Spinal cord (tissue), 9 donors: ENCODE measurements at regions not wholly inside any gene's neighbourhood (a gene's known extent, or its start where the extent isn't known, plus 50 kb on each side); places are given as distances from the start of the nearest gene placed in this dataset.
"Not testable (repeated sequence)": the region's sequence is repeated elsewhere in the genome, so short reads cannot be mapped to it uniquely, and the experiment has no call there.

Experiments used
- DNase-seq, 6 donors: peaks; one replicate each; pipeline versions ENCODE4 v3.0.0 to v3.0.0-alpha.2; 2013 to 2015; ENCODE audit warnings: low spot score in 6 of 6, low read depth in 4 of 6
- H3K27ac ChIP-seq: one replicate; pipeline ENCODE4 v1.5.1; 2013; ENCODE audit warnings: low read depth, low read length, control low read depth
- H3K27me3 ChIP-seq: one replicate; pipeline ENCODE4 v1.6.1; 2013; ENCODE audit warnings: low read length; ENCODE audit not compliant: control insufficient read depth, insufficient read depth
- H3K36me3 ChIP-seq: one replicate; pipeline ENCODE4 v1.6.1; 2013; ENCODE audit warnings: low read length; ENCODE audit not compliant: control insufficient read depth, insufficient read depth
- H3K4me1 ChIP-seq: one replicate; pipeline ENCODE4 v1.6.1; 2013; ENCODE audit warnings: low read length; ENCODE audit not compliant: control insufficient read depth, insufficient read depth
- H3K4me3 ChIP-seq: one replicate; pipeline ENCODE4 v1.5.1; 2013; ENCODE audit warnings: low read depth, low read length, control low read depth
- H3K9me3 ChIP-seq: one replicate; pipeline ENCODE4 v1.6.1; 2013; ENCODE audit warnings: low read length; ENCODE audit not compliant: control insufficient read depth, insufficient read depth
- WGBS: methylation state at CpG from one replicate; pipeline ENCODE4 v1.1.5; 2013; ENCODE audit warnings: missing lambda C conversion rate; ENCODE audit not compliant: insufficient coverage; 5-methylcytosine and 5-hydroxymethylcytosine counted together
- donor health status: healthy.

DNA sequence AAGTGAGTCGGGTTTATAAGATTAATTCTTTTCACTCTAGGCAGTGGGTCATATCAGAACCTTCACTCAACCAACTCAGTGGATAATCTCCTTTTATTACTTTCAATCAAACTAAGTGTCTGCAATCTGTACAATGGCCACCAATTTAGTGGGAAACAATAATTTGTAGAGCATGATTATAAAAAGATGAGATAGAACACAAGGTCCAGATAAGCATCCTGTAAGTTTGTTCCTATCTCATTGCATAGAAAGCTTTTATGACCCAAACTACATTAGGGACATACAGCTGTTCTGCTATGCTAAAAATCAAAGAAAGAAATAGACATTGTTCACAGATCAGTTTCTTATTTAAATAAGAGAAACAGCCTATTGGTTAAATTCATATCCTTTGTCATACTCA, 341.4 kb upstream of the PSMD7 start:
- WGBS = no CpG with 5 or more reads among the region's 1 CpG
- H3K4me1 ChIP-seq = no peaks in the 10 kb centered on the region
- H3K27ac ChIP-seq = no peak overlapping the region
- DNase-seq = peak in 1 of 6 donors; percentile 32
- no peaks in the 10 kb centered on the region for H3K36me3 ChIP-seq
- no peak overlapping the region for H3K4me3 ChIP-seq
- H3K27me3 ChIP-seq = peaks cover 3% of the 10 kb centered on the region
- no peaks in the 10 kb centered on the region for H3K9me3 ChIP-seq

DNA sequence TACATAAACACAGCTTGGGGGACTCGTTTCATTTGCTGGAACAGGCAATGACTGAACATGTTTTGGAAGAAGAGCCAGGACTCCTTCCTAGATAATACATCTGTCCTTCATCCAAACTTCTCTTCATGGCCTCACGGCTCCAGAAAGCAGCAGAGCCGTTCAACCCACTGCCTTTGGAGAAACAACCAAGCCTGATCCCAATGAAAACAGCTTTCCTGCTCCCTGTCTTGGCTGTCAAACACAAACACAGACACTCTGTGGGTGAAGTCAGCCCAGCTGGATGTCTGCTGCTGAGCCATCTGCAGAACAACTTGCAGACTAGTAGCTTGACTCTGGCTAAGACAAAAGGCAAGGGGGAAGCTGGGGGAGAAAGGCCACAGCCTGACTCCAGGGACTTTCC, 345.1 kb upstream of the PSMD7 start:
- H3K27ac ChIP-seq = no peak overlapping the region
- H3K4me1 ChIP-seq = no peaks in the 10 kb centered on the region
- DNase-seq = peak in 2 of 6 donors; percentile 38 to 84
- H3K9me3 ChIP-seq = no peaks in the 10 kb centered on the region
- no peak overlapping the region for H3K4me3 ChIP-seq
- H3K36me3 ChIP-seq = no peaks in the 10 kb centered on the region
- peaks cover 3% of the 10 kb centered on the region for H3K27me3 ChIP-seq
- WGBS = 20% methylated on average over 3 of the region's 3 CpGs

DNA sequence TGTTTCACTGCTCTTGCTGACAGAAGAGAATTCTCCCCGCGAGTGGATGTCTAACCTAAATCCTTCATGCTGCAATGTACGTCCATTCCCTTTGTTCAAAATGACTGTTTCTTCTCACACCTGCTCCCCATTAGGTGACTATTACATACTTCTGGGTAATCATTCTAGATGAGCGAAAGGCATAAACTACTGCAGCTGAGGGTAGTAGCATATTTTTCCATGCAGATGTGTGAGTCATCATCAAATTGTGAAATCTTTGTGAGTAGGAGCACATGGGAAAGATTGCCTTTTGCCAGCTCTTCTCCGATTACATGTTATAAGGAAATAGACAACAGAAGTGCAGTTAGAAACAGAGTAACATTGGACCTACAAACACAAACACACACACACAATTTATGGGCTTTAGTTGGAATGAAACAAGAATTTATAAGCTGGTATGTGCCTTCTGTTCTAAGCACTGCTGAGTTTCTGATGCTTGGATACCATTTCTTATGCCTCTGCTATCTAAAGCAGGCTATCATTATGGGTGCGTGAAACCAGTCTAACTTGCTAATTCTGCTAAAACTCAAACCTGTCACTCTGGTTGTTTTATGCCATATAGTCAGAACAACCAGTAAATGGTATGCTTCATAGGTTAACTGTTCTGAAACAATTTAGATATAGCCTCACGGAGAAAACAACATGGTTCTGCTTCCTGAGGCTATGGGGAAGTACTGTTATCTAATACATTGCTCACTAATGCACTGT, 346.9 kb upstream of the PSMD7 start:
- DNase-seq = peak in 1 of 6 donors; percentile 35
- H3K4me1 ChIP-seq = no peaks in the 10 kb centered on the region
- H3K27me3 ChIP-seq = peaks cover 3% of the 10 kb centered on the region
- no peak overlapping the region for H3K27ac ChIP-seq
- WGBS = 75% methylated on average over 2 of the region's 7 CpGs
- no peaks in the 10 kb centered on the region for H3K36me3 ChIP-seq
- H3K9me3 ChIP-seq = no peaks in the 10 kb centered on the region
- no peak overlapping the region for H3K4me3 ChIP-seq

DNA sequence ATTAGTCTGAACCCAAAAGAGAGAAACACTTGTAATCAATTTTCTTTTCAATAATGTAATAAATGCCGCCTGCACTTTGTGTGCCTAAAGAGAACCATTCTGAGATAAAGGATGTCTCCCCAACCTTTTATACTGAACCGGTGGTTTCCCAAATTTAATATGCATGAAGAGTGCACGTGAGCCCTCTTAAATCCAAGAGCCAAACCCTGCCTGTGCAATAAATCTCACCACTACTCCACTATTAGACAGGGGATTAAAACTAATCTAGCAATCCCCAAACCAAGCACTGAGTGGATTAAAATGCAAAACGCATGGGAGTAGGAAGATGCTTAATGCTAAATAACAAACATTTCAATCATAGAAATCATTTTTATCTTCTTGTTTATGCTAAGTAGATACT, 351.0 kb upstream of the PSMD7 start:
- no CpG with 5 or more reads among the region's 4 CpGs for WGBS
- peak in 3 of 6 donors; percentile 21 to 87 (median 23) for DNase-seq
- Histone ChIP-seq H3K36me3 (no peaks in the 10 kb centered on the region), H3K9me3 (no peaks in the 10 kb centered on the region), H3K27me3 (no peaks in the 10 kb centered on the region), H3K4me3 (no peak overlapping the region), H3K27ac (no peak overlapping the region), H3K4me1 (no peaks in the 10 kb centered on the region)

DNA sequence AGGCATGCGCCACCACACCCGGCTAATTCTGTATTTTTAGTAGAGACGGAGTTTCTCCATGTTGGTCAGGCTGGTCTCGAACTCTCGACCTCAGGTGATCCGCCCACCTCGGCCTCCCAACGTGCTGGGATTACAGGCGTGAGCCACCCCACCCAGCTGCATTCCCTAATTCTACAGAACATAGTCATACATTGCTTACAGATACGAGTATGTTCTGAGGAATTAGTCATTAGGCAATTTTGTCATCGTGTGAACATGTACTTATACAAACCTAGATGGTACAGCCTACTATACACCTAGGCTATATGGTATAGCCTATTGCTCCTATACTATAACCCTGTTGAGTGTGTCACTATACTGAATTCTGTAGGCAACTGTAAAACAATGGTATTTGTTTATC, 353.4 kb upstream of the PSMD7 start:
- not testable (repeated sequence) for DNase-seq, H3K4me3 ChIP-seq, H3K4me1 ChIP-seq, H3K9me3 ChIP-seq, H3K36me3 ChIP-seq, H3K27ac ChIP-seq, H3K27me3 ChIP-seq
- no CpG with 5 or more reads among the region's 11 CpGs for WGBS

DNA sequence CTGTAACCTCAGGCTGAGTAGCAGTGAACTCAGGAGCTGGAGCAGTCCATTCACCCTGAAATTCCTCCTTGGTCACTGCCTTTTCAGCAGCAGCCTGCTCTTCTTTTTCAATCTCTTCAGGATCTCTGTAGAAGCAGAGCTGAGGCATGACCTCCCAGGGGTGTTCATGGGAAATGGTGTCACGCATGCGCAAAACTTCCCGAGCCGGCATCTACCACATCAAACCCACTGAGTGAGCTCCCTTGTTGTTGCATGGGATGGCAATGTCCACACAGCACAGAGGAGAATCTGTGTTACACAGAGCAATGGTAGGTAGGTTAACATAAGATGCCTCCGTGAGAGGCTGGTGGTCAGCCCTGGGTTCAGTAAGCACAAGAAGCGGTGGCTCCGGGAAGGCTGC, 355.8 kb upstream of the PSMD7 start:
- H3K9me3 ChIP-seq, H3K27ac ChIP-seq, H3K36me3 ChIP-seq, H3K4me3 ChIP-seq, DNase-seq, H3K27me3 ChIP-seq, H3K4me1 ChIP-seq: not testable (repeated sequence)
- 84% methylated on average over 3 of the region's 7 CpGs for WGBS

DNA sequence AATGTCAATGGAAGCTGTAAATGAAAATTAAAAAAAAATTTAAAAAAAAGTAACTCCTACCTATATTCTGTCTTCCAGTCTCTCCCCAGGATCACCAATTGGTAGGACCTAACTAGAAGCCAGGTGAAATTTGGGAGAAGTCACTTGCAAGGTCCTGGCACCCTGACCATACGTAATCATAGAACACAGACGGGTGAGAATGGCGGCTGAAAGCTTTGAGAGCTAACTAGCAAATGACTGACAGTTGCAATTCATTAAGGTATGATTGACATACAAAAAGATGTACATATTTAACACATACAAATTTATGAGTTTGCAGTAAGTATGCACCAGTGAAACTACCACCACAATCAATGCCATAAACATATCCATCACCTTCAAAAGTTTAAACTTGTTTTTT, 372.7 kb upstream of the PSMD7 start:
- peak in 1 of 6 donors; percentile 46 for DNase-seq

DNA sequence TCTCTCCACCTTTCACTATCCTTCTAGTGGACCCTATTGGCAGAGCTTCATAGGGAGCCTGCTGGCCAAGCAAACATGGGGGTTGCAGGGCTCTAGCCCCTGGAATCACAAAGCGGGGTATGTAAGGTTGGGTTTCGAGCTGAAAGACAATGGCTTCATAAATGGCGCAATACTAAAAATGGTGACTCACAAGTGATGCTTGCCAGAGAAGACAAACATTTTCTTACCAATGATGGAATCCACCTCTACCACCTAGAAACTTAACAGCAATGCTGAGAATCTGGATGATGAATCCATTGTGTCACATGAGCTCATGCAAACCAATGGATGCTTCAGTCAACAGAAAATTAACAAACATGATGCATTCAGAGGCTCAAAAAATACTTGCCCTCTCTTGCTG, 375.3 kb upstream of the PSMD7 start:
- Histone ChIP-seq H3K4me1 (no peaks in the 10 kb centered on the region), H3K9me3 (no peaks in the 10 kb centered on the region), H3K36me3 (no peaks in the 10 kb centered on the region), H3K27ac (no peak overlapping the region), H3K27me3 (no peaks in the 10 kb centered on the region), H3K4me3 (no peak overlapping the region)
- 100% methylated on average over 1 of the region's 3 CpGs for WGBS
- DNase-seq = no peak

More for the DNA sequence above, 372.7 kb upstream of the PSMD7 start:
- H3K27me3 ChIP-seq = no peaks in the 10 kb centered on the region
- no peak overlapping the region for H3K4me3 ChIP-seq
- no peak overlapping the region for H3K27ac ChIP-seq
- H3K36me3 ChIP-seq = no peaks in the 10 kb centered on the region
- no peaks in the 10 kb centered on the region for H3K4me1 ChIP-seq
- H3K9me3 ChIP-seq = no peaks in the 10 kb centered on the region
- WGBS = no CpG with 5 or more reads among the region's 3 CpGs

DNA sequence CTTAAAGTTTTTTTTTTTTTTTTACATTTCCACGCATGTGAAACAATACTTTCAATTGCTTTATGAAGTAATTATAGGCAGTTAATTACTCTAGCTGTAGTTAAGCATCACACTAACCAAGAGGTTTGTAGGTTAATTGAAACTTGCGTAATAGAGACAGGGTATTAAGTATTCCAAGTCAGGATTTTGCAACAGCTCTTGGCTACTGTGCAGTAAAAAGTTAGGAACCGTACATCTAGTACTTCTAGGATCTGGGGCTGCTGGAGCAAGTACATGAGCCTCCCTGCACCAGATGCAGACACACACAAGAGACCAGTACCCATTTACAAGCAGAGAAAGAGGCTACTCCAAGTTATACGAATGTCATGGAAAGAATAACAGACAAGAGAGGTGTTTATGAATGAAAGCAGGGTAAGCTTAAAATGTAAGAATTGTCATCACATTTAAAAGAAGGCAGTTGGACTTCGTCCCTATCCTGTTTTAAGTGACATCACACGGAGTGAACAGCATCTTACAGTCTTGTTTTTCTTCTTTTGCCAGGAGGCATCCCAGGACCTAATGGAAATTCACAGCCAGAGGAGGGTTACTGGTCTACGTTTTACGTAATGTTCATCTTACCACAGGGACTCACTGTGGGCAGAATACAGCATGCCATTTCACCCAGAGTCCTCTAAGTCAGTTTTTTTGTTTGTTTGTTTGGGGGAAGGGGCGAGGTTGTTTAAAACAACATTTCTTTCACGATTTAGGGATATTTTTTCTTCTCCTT, 379.6 kb upstream of the PSMD7 start:
- H3K27ac ChIP-seq = no peak overlapping the region
- no peaks in the 10 kb centered on the region for H3K4me1 ChIP-seq
- H3K36me3 ChIP-seq = no peaks in the 10 kb centered on the region
- H3K27me3 ChIP-seq = no peaks in the 10 kb centered on the region
- H3K9me3 ChIP-seq = no peaks in the 10 kb centered on the region
- H3K4me3 ChIP-seq = no peak overlapping the region
- peak in 1 of 6 donors; percentile 19 for DNase-seq
- WGBS = 59% methylated on average over 3 of the region's 10 CpGs

DNA sequence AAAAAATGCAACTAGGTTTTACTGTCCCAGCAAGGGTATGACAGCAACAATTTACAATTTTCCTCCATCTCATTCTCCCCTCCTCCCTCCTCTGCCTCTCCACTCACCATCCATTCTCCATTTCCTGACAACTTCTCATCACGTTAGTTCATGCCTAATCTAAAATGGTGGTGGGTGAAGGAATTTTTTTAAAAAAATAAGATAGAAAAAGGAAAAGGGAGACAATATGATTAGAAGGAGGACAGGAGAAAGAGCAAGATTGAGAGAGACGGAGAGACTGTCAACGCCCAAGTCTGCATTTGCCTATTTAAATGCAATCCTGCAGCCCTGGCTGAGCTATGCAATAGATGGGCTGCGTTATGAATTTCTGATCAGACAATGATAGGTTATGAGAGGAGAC, 380.7 kb upstream of the PSMD7 start:
- DNase-seq = peak in 1 of 6 donors; percentile 62
- Histone ChIP-seq H3K4me1 (no peaks in the 10 kb centered on the region), H3K36me3 (no peaks in the 10 kb centered on the region), H3K27me3 (no peaks in the 10 kb centered on the region), H3K27ac (no peak overlapping the region), H3K4me3 (no peak overlapping the region), H3K9me3 (no peaks in the 10 kb centered on the region)
- WGBS = 67% methylated on average over 3 of the region's 4 CpGs
